GM12892 (cell line): ENCODE measurements at regions not wholly inside any gene's neighbourhood (a gene's known extent, or its start where the extent isn't known, plus 50 kb on each side); places are given as distances from the start of the nearest gene placed in this dataset.

Source experiments
- POLR2A ChIP-seq: IDR thresholded peaks from 2 replicates; pipeline ENCODE4 v1.6.1; 2011; ENCODE audit warnings: low read depth, low read length, control low read depth
- POLR2AphosphoS5 ChIP-seq: IDR thresholded peaks from 2 replicates; pipeline ENCODE4 v1.6.1; 2011; ENCODE audit warnings: low read depth, low read length, control low read depth
- TAF1 ChIP-seq: IDR thresholded peaks from 2 replicates; pipeline ENCODE4 v1.6.1; 2011; ENCODE audit warnings: low read depth, mild to moderate bottlenecking, control low read depth, low read length, borderline replicate concordance

DNA sequence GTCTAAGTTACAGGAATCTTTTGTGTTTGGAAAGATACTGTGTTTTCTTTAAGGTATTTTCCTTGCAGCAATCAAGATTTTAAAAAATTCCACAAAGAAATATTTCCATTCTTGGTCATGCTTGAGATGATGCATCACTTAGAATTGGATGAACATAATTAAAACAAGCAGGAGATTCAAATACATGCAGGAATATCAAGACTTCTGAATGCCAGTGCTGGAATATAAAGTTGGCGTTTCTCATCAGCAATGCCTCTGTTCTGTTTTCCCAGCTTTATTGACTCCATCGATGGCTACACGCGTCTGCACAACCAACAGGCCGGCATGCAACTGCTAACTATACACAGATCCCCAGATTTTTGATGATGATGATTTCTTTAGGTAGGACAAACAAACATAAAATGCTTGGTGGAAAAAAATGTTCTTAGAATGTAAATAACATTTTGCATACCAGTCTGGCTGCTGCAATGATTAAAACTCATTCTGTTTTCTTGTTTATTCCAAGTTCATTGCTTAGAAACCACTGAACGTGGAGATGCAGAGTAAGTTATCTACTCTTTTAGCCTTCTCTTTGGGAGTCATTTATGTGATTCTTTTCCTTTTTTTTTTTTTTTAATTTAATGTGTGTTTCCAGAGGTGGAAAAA lies 91.3 kb upstream of the FAM171A1 start:
- no peak for TF ChIP-seq POLR2A
- TF ChIP-seq TAF1 = no peak
- TF ChIP-seq POLR2AphosphoS5 = no peak
